HEK293 (cell line): ENCODE measurements at regions not wholly inside any gene's neighbourhood (a gene's known extent, or its start where the extent isn't known, plus 50 kb on each side); places are given as distances from the start of the nearest gene placed in this dataset.

Experiments used
- ZNF426 ChIP-seq: fragments of 450-650 bp; formaldehyde crosslinking; IDR thresholded peaks from 2 replicates; pipeline ENCODE4 v1.5.1; 2017; ENCODE audit warnings: missing biosample characterization, missing genetic modification characterization, mild to moderate bottlenecking, inconsistent platforms, moderate library complexity
- ZNF600 ChIP-seq: fragments of 450-650 bp; formaldehyde crosslinking; IDR thresholded peaks from 2 replicates; pipeline ENCODE4 v1.5.1; 2016; ENCODE audit warnings: missing biosample characterization, missing genetic modification characterization

DNA sequence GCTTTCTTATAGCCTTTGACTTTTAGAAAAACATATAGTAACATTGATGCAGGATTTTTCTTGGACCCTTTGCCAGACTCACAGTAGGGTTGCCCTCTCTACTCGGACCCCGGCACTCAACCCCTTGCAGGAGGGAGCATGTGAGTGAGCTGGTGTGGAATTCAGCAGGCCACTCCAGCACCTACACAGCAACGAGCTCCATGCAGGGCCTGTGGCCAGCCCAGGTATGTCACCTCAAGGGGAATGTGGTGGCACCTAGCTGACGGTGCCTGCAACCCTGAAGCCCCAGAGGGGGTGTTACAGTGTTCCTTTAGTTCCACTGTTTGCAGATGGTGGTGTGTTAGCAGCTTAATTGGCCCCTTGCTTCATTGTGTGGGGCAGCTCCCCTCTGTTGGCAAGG, 414.9 kb downstream of the KCNJ2 start:
- no peak for TF ChIP-seq ZNF426 (tag by site-specific recombination)
- TF ChIP-seq ZNF600 (tag by site-specific recombination), result no peak
